Neural crest cell (in vitro differentiated cells): ENCODE measurements at regions not wholly inside any gene's neighbourhood (a gene's known extent, or its start where the extent isn't known, plus 50 kb on each side); places are given as distances from the start of the nearest gene placed in this dataset.

Source experiments
- DNase-seq: peaks from one replicate; pipeline ENCODE4 v3.0.0; 2021; ENCODE audit warnings: low read depth, mixed read lengths, low spot score
- H3K27ac Mint-ChIP-seq: one replicate; pipeline ENCODE4 v1.8.0; 2021; ENCODE audit warnings: mild to moderate bottlenecking, mixed read lengths; ENCODE audit not compliant: unreplicated experiment
- H3K27me3 Mint-ChIP-seq: 2 replicates; pipeline ENCODE4 v1.8.0; 2021; ENCODE audit warnings: low read depth, mild to moderate bottlenecking, mixed read lengths
- H3K36me3 Mint-ChIP-seq: 2 replicates; pipeline ENCODE4 v1.8.0; 2021; ENCODE audit warnings: low read depth, mild to moderate bottlenecking, mixed read lengths
- H3K4me1 Mint-ChIP-seq: 2 replicates; pipeline ENCODE4 v1.8.0; 2021; ENCODE audit warnings: mixed read lengths
- H3K4me3 Mint-ChIP-seq: one replicate; pipeline ENCODE4 v1.8.0; 2021; ENCODE audit warnings: mild to moderate bottlenecking, mixed read lengths
- H3K9me3 Mint-ChIP-seq: 2 replicates; pipeline ENCODE4 v1.8.0; 2021; ENCODE audit warnings: mixed read lengths
- TF ChIP-seq, protein P1 (sequence below): fragments of 200-600 bp; sonication (generic); conservative IDR thresholded peaks from 2 replicates; pipeline ENCODE4 v1.5.0; 2021; ENCODE audit warnings: antibody characterized with exemption, mild to moderate bottlenecking

- no peaks in the 10 kb centered on the region for H3K36me3 Mint-ChIP-seq
- TF ChIP-seq, protein P1, sequence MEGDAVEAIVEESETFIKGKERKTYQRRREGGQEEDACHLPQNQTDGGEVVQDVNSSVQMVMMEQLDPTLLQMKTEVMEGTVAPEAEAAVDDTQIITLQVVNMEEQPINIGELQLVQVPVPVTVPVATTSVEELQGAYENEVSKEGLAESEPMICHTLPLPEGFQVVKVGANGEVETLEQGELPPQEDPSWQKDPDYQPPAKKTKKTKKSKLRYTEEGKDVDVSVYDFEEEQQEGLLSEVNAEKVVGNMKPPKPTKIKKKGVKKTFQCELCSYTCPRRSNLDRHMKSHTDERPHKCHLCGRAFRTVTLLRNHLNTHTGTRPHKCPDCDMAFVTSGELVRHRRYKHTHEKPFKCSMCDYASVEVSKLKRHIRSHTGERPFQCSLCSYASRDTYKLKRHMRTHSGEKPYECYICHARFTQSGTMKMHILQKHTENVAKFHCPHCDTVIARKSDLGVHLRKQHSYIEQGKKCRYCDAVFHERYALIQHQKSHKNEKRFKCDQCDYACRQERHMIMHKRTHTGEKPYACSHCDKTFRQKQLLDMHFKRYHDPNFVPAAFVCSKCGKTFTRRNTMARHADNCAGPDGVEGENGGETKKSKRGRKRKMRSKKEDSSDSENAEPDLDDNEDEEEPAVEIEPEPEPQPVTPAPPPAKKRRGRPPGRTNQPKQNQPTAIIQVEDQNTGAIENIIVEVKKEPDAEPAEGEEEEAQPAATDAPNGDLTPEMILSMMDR, result no peak
- peaks cover 4% of the 10 kb centered on the region for H3K4me1 Mint-ChIP-seq
- H3K27me3 Mint-ChIP-seq, result no peaks in the 10 kb centered on the region
- no peak for DNase-seq
- no peak overlapping the region for H3K4me3 Mint-ChIP-seq
- H3K9me3 Mint-ChIP-seq, result peaks cover 7% of the 10 kb centered on the region
- H3K27ac Mint-ChIP-seq, result no peak overlapping the region
Observed at GRCh38 chr13:73190477-73190876, 131.7 kb downstream of the KLF5 start.

GRCh38 chr13:73189776-73190175, 131.0 kb downstream of the KLF5 start:
- H3K27ac Mint-ChIP-seq, result no peak overlapping the region
- TF ChIP-seq, protein P1, result no peak

DNA sequence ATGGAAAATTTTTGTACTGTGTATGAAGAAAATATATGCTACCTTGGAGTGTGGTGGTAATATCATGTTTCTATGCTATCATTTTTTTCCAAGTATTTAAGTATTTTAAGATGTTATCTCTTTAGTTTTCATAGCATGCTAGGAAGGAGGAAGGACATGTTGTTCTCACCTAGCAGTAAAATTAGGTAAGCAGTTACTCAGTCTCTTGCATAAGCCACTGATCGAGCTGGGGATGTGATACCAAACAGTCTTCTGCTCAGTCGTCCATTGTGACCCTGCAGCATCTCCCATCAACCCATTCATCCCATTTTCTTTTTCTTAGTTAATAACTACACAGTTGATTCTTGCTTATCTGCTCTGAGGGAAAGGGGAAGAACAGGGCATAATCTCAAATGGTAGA, 130.6 kb downstream of the KLF5 start:
- no peak overlapping the region for H3K4me3 Mint-ChIP-seq

More at GRCh38 chr13:73189776-73190175, 131.0 kb downstream of the KLF5 start:
- Mint-ChIP-seq H3K27me3 (no peaks in the 10 kb centered on the region), H3K36me3 (no peaks in the 10 kb centered on the region), H3K9me3 (peaks cover 7% of the 10 kb centered on the region), H3K4me3 (no peak overlapping the region), H3K4me1 (peaks cover 4% of the 10 kb centered on the region)
- DNase-seq, result no peak

GRCh38 chr13:73187106-73187505, 128.3 kb downstream of the KLF5 start:
- Mint-ChIP-seq H3K36me3 (no peaks in the 10 kb centered on the region), H3K4me1 (peaks cover 4% of the 10 kb centered on the region), H3K27ac (no peak overlapping the region), H3K9me3 (no peaks in the 10 kb centered on the region), H3K27me3 (no peaks in the 10 kb centered on the region), H3K4me3 (no peak overlapping the region)
- TF ChIP-seq, protein P1, result no peak
- DNase-seq, result no peak

More for the DNA sequence above, 130.6 kb downstream of the KLF5 start:
- Mint-ChIP-seq H3K9me3 (peaks cover 7% of the 10 kb centered on the region), H3K4me1 (peaks cover 4% of the 10 kb centered on the region), H3K27me3 (no peaks in the 10 kb centered on the region), H3K36me3 (no peaks in the 10 kb centered on the region), H3K27ac (no peak overlapping the region)
- TF ChIP-seq, protein P1, result no peak
- no peak for DNase-seq

DNA sequence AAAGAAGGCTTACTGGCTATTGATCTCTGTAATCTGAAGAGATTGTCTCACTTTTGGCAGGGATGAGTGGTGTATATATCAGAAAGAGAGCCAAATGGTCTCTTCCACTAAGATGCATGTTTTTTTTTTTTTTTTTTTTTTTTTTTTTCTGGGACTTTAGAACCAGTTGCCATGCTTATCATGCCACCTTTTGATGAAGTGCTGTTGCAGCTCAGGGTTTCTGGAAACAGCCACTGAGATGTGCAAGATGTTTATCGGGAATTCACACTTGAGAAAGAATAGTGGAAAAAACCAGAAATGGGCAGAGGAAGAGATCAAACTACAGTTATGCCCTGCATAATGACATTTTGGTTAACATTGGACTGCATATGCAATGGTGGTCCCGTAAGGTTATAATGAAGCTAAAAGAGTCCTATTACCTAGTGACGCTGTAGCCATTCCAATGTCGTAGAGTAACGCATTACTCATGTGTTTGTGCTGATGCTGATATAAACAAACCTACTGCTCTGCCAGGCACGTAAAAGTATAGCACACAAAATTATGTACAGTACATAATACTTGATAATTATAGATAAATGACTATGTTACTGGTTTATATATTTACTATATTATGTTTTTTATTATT, 121.0 kb downstream of the KLF5 start:
- TF ChIP-seq, protein P1, result no peak
- Mint-ChIP-seq H3K4me1 (no peaks in the 10 kb centered on the region), H3K27ac (no peak overlapping the region), H3K4me3 (no peak overlapping the region), H3K27me3 (no peaks in the 10 kb centered on the region), H3K9me3 (no peaks in the 10 kb centered on the region), H3K36me3 (no peaks in the 10 kb centered on the region)
- no peak for DNase-seq
